ENCODE measurements at regions not wholly inside any gene's neighbourhood (a gene's known extent, or its start where the extent isn't known, plus 50 kb on each side); places are given as distances from the start of the nearest gene placed in this dataset.

DNA sequence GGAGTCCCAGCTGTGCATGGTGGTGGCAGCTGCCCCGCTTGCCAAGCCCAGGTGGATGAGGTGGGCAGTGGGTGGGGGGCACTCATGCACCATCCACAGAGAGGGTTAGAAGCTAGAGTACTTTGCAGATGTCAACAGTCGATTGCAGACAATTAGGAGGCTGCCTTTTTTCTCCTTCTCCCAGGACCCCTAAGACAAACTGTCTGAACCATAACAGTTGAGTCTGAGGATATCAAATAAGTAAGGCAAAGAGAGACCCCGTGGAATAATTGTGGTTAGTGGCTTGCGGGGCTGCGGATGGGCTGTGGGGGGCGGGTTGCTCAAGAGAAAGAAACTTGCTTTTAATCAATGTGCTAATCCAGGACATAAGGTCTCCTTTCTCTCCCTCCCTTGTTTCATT, 926.2 kb downstream of the VRK1 start:
- Histone ChIP-seq H3K36me3 (ENCODE audit: control insufficient read depth, insufficient read depth, low read length) (no peaks in the 10 kb centered on the region), H3K27me3 (ENCODE audit: control insufficient read depth, insufficient read depth, low read length) (no peaks in the 10 kb centered on the region), H3K4me3 (ENCODE audit: low read depth, low read length) (no peak overlapping the region)
- POLR2A ChIA-PET, result no interaction called here
- TF ChIP-seq, protein P1, sequence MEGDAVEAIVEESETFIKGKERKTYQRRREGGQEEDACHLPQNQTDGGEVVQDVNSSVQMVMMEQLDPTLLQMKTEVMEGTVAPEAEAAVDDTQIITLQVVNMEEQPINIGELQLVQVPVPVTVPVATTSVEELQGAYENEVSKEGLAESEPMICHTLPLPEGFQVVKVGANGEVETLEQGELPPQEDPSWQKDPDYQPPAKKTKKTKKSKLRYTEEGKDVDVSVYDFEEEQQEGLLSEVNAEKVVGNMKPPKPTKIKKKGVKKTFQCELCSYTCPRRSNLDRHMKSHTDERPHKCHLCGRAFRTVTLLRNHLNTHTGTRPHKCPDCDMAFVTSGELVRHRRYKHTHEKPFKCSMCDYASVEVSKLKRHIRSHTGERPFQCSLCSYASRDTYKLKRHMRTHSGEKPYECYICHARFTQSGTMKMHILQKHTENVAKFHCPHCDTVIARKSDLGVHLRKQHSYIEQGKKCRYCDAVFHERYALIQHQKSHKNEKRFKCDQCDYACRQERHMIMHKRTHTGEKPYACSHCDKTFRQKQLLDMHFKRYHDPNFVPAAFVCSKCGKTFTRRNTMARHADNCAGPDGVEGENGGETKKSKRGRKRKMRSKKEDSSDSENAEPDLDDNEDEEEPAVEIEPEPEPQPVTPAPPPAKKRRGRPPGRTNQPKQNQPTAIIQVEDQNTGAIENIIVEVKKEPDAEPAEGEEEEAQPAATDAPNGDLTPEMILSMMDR (IDR thresholded peaks at IDR 0.05; ENCODE audit: insufficient read depth, low read depth, low read length), result no peak
- DNase-seq (ENCODE audit: low read depth), result no peak
- CTCF ChIA-PET, result no interaction called here

DNA sequence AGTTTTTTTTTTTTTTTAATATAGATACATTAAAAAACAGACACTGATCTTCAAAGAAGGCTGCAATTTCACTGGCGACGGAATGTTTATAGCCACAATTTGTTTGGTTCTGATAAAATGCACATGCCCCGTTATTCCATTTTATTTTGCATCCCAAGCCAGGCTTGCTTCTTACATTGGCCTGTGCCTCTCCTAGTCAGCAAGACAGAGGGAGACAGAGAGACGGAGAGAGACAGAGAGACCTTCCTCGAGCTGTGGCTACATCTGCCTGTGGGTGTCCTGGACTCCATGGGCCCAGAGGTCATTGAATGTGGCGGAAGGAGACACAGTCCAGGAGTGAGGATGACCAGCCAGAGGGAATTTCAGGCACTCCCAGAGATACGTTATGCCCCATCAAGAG, 926.6 kb downstream of the VRK1 start:
- no peak for DNase-seq (ENCODE audit: low read depth)
- CTCF ChIA-PET, result no interaction called here
- TF ChIP-seq, protein P1 (IDR thresholded peaks at IDR 0.05; ENCODE audit: insufficient read depth, low read depth, low read length), result no peak
- Histone ChIP-seq H3K36me3 (ENCODE audit: control insufficient read depth, insufficient read depth, low read length) (no peaks in the 10 kb centered on the region), H3K27me3 (ENCODE audit: control insufficient read depth, insufficient read depth, low read length) (no peaks in the 10 kb centered on the region), H3K4me3 (ENCODE audit: low read depth, low read length) (no peak overlapping the region)
- POLR2A ChIA-PET, result no interaction called here

DNA sequence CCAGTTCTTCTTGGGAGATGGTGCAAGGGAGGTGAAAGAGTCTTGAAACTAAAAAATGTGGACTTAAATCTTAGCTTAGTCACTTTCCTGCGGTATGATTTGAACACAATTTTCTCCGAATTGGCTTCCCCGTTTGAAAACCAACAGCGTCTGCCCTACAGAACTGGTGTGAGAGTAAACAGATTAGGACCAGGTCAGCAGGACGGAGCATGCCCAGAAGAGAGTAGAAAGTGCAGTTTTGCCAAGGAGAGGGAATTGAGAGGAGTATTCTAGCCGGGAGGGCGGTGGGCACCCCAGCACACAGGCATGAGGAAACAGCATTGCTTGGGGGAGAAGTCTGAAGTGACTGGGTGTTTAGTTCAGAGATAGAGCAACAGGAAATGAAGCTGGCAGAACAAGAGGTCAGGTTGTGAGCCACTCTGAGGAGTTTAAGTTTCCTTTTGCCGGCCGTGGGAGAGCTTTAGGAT, 927.1 kb downstream of the VRK1 start:
- Histone ChIP-seq H3K27me3 (ENCODE audit: control insufficient read depth, insufficient read depth, low read length) (no peaks in the 10 kb centered on the region), H3K36me3 (ENCODE audit: control insufficient read depth, insufficient read depth, low read length) (no peaks in the 10 kb centered on the region), H3K4me3 (ENCODE audit: low read depth, low read length) (no peak overlapping the region)
- TF ChIP-seq, protein P1 (IDR thresholded peaks at IDR 0.05; ENCODE audit: insufficient read depth, low read depth, low read length), result no peak
- POLR2A ChIA-PET, result no interaction called here
- CTCF ChIA-PET, result no interaction called here
- DNase-seq (ENCODE audit: low read depth), result no peak

DNA sequence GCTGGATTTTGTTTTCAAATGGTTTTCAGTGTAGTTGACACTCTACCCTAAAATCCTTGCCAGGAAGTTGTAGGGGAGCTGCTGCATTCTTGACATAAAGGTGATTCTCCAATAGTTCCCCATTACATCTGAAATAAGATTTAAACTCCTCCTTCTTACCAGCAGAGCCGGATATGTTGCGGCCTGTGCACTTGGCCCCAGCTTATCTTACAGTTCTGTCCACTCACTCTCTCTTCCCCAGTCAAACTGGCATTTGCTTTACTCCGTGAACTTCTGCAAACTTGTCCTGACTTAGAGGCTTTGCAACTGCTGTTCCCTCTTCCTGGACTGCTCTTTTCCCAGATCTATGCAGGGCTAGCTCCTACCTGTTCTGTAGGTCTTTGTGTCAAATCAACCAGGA, 929.5 kb downstream of the VRK1 start:
- POLR2A ChIA-PET, result no interaction called here
- TF ChIP-seq, protein P1 (IDR thresholded peaks at IDR 0.05; ENCODE audit: insufficient read depth, low read depth, low read length), result no peak
- no peak overlapping the region for H3K4me3 ChIP-seq (ENCODE audit: low read depth, low read length)
- no peaks in the 10 kb centered on the region for H3K27me3 ChIP-seq (ENCODE audit: control insufficient read depth, insufficient read depth, low read length)
- CTCF ChIA-PET, result no interaction called here
- no peaks in the 10 kb centered on the region for H3K36me3 ChIP-seq (ENCODE audit: control insufficient read depth, insufficient read depth, low read length)
- no peak for DNase-seq (ENCODE audit: low read depth)

DNA sequence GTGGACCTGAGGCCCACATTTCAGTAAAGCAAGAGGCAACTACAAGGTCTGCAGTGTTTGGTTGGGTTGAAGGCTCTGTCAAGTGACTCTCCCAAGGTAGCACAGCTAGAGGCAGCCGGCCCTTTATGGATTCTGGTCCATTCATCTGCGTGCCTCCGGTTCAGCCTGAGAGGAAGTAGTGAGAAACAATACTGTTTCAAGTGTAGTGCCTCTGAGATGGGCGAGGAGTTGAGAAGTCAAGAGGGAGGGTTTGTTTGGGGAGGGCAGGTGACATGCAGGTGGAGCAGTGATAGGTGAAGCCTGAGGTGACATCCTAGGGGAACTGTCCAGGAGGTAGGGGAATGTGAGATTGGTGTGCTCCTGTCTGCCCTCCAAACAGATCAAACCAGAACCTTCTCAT, 933.5 kb downstream of the VRK1 start:
- no peak for DNase-seq (ENCODE audit: low read depth)
- Histone ChIP-seq H3K36me3 (ENCODE audit: control insufficient read depth, insufficient read depth, low read length) (no peaks in the 10 kb centered on the region), H3K4me3 (ENCODE audit: low read depth, low read length) (no peak overlapping the region), H3K27me3 (ENCODE audit: control insufficient read depth, insufficient read depth, low read length) (no peaks in the 10 kb centered on the region)
- TF ChIP-seq, protein P1 (IDR thresholded peaks at IDR 0.05; ENCODE audit: insufficient read depth, low read depth, low read length), result no peak
- ChIA-PET CTCF (no interaction called here), POLR2A (no interaction called here)
